Muscle of arm (tissue), 1 donor: ENCODE measurements at regions not wholly inside any gene's neighbourhood (a gene's known extent, or its start where the extent isn't known, plus 50 kb on each side); places are given as distances from the start of the nearest gene placed in this dataset.
A peak's percentile ranks its signal among the peaks of the same experiment; 100 is the strongest.

ENCODE experiments used
- DNase-seq: peaks from one replicate; pipeline ENCODE4 v3.0.0-alpha.2; 2013

DNA sequence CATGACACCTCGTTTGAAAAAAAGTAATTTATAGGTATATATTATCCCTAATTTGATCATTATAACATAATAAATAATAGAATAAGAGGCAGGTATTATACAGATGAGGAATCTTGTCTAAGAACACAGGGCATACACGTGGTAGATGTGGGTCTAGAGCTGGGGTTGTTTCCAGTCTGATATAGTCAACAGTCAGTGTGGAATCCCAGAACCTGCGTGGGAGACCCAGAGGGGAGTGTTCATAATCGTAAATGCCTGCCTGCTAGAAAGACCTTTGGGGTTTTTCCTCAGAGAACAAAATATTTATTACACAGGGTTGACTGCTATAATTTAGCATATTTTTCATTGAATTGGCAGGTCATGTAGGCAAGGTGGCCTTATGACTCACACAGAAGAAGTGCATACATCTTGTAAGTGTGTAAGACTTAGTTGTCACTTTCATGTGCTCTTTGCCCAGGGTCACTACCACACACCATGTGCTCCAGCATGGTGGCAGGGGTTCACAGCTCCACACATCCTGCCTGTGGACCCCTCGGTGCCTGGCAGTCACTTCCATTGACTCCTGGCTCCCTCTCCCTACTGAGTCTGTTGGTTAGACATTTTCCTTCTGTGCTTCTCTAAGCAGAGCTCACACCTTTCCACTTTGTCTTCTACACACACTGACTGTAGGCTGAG, 94.9 kb upstream of the IKZF1 start:
- DNase-seq, result no peak

DNA sequence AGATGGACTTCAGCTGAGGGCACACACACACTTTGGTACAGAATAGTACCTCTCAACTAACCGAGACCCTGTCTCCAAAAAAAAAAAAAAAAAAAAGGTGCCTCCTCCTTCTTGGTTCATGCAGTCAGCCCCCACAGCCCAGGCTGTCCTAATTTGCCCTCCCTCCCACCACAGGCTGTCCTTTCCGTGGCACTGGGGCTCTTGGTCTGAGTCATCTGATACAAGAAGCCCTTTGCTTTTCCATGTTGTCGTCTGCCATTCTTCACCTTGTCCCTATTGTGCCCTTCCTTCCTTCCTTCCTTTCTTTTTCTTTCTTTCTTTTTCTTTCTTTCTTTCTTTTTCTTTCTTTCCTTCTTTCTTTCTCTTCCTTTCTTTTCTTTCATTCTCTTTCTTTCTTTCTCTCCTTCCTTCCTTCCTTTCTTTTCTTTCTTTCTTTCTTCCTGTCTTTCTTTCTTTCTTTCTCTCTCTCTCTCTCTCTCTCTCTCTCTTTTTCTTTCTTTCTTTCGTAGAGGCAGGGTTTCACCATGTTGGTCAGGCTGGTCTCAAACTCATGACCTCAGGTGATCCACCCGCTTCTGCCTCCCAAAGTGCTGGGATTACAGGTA, 96.0 kb upstream of the IKZF1 start:
- DNase-seq, result no peak

DNA sequence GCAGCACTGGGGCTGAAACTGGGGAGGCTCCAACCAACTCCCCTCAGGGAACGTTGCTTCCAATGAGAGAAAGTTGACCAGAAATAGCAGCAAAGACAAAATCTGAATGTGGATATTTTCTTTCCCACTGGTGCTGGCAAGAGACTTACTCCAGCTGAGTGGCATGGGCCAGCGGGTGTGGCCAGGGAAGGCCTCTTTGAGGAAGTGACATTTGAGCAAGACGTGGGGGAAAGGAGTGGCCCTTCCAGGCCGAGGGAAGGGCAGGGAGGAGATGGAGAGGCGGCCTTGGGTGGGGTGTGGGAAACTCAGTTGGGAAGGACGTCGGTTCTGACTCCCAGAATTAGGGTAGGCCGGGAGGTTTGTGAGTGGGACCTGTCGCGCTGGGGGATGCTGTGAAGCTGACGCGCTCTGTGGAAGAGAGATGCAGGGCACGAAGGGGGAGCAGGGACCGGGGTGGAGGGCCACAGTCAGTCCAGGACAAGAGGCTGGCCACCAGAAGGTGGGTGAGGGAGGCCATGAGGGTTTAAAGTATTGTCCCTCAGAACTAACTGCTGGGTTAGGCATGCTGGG, 96.7 kb upstream of the IKZF1 start:
- no peak for DNase-seq

DNA sequence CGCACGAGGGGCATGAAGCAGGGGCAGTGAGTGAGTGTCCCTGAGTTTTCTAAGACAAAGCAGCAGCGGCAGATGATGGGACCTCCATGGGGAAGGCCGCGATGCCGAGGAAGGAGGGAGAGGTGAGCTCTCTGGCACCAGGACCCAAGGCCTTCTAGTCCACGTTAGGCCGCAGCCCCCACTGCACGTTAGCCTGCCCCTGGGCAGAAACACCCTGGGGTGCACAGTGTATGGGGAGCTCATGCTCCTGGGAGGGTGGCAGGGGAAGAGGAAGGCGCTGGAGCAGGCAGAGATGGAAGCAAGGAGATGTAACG, 97.3 kb upstream of the IKZF1 start:
- no peak for DNase-seq

DNA sequence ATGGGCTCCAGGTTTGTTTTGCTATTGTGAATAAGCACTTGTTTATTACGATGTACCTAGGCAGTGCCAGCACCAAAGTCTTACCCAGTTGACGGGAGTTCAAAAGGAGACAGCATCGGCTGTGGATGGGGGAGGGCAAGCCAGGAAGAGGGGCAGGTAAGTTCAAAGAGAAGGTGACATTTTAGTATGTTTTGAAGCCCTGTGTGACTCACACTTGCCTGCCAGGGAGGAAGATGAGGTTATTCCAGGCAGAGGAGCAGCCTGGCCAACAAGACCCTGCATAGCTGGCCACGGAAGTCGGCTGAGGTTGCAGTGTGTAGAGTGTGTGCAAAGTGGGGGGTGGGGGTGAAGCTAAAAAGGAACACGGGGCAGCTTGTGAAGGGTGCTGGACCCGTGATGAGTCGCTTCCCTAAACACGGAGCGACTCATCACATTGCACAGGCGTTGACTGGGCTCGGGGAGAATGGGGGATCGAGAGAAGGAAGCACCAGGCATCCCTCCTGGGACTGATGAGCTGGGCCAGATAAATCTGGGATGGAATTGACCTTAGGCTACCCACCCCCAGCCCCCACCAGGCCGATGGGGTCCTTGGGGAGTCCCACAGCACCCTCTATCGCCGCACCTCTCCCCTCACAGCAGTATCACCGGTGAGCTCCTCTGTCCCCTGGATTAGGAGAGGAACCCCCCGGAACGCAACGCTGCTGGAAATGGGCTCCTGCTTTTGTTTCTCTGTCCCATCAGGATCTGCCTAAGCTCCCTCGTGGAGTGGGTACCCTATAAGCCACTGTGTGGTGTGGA, 97.9 kb upstream of the IKZF1 start:
- DNase-seq, result no peak

DNA sequence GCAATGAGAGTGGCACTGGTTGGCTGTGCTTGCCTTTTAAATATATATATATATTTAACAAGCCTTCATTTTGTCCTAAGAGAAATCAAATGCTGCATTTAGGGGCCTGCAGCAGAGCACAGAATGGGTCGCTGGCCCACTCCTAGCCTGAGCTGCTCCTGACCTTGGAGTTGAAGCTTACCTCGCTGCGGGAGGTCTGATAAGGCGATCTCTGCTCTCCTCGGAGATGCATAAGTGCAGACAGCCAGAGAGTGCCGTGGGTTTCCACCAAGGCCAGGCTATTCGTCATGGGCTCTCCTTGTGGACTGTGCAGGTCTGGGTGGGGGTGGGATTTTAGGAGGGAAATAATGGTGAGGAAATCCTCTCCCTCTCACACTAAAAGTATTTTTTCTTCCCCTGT, 99.5 kb upstream of the IKZF1 start:
- DNase-seq, result no peak

DNA sequence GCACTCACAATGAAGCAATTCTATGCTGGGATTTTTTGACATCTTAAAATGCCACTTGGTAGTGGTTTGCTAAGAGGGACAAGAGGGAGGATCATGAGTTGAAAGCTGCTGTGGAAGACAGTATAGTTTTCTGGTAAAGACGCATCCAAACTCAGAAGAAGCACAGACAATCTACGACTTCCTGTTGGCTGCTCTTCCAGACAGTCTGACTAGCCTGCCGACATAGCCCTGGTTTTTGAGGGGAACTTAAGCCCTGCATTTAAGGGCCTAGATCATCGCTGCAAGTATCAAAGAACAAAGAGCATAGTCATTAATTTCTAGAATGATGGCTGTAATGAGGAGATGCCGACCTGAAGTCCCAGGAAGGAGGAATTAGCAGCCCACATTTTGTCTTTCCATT, 99.9 kb upstream of the IKZF1 start:
- no peak for DNase-seq

DNA sequence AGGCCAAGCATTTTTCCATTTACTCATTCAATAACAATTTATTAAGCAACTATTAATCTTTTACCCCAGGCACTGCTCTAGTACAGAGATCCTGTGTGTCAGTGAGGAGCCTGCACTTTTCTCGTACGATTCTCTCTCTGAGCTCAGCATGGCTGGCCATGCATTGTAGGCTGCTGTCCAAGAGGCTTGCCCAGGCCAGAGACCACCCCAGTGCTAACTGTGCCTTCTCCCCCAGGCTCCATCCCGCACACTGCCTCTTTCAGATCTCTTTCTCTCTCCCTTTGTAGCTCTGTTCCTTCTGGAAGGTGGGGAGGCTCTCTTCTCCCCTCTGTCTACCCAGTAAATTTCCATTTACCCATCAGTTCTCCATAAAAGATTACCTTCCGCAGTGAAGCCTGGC, 101.0 kb upstream of the IKZF1 start:
- DNase-seq, result no peak

DNA sequence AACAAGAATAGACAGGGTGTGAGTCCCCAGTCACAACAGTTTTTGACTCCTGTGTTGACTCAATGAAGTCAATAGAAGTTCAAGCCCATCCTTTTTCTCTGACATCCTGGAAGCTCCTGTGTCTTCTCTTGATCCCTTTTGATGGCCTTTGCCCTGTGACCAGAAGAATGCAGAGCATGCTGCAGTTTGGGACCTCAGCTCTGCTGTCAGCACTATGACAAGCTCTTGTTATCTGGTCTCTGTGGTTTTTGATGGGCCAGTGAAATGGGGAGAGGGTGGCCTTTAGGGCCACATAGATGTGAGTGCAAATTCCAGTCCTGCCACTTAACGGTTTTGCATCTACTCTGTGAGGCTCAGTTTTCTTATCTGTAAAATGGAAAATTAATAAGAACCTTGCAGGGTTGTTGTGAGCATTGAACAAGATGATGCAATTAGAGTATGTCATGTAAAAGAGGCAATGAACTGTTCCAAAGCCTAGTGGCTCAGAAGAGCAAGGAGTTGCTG, 102.4 kb upstream of the IKZF1 start:
- no peak for DNase-seq

DNA sequence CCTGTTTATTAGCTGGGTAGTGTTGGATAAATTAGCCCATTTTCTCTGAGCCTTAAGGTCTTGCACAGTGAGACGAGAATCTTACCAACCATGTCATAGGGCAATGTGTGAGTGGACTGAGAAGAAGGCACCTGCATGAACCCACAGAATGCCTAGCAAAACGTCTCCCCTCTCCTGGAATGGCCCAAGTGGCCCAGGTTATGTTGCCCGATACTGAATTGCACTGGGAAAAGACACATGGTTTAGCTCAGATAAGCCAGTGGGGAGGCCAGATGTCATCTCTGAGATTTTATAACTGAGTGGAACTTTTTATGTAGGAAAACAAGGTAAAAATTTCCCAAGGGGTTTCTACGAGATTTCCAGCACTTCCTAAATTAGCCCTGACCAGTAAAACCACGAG, 104.7 kb upstream of the IKZF1 start:
- DNase-seq, result no peak

DNA sequence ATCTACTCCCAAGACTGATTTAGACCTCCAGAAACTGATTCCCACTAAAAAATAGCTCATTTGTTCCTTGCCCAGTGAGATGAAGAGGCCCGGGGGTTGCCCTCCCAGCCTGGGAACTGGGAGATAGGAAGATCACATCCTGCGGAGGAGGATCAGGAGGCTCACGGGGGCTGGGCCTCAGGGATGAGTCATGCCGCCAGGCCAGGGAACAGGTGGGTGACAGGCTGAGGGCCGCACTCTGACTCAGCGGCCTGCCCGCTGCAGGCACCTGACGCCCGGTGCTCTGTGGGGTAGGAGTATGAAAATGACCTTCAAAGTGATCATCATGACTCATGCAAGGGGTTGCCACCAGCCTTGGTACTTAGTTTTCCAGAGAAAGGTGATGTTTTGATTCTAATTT, 104.5 kb upstream of the ZPBP start:
- no peak for DNase-seq

DNA sequence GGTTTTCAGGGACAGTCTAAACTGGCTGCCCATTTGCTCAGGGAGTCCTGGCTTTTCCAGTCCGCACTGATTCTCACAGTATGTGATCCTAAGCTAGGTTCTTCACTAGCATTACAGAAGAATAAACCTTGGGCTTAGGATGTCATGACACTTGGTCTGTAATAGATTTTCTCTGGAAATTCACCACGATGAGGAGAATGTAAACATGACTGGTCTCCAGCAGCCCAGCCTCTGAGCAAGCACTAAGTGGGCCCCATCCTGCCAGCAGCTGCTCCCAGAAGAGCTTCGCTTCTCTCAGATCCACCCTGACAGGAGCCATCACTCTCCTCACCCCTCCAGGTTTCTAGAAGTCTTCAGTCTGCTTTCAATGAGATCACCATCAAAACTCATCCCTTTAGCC, 103.7 kb upstream of the ZPBP start:
- no peak for DNase-seq

DNA sequence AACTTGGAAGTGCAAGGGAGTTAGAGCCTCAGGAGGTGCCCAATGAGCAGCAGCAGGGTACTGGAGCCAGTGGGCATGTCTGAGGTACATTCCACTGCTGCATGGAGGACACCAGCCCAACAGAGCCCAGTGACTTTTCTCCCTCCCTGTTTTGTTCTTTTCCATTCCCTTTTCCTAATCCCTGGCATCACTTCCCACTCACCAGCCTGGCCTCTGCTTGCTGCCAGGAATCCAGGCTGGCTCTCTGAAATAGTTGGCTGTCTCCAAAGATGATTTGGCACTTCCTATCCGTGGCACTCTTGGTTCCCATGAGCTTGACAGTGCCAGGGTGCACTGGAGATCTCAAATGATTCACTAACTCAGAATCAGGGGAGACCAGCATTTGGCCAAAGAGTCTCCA, 97.7 kb upstream of the ZPBP start:
- DNase-seq, result no peak

DNA sequence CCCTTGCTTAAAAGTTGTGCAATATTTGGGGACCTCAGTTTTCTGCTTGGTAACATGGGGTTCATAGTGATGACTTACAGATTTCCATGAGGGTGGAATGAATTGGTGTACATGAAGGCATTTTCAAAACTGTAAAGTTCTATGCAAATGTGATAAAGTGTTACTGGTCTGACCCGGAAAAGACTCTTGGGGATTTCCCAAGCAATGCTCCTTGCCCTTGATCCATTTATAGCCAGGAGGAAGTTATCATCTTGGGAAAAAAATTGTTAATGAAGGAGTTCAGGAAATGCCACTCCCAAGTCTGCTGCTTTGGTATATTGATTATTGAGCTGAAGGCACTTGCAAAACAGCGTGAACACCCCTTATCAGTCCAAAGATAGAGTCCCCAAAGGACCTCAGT, 96.3 kb upstream of the ZPBP start:
- DNase-seq, result no peak

DNA sequence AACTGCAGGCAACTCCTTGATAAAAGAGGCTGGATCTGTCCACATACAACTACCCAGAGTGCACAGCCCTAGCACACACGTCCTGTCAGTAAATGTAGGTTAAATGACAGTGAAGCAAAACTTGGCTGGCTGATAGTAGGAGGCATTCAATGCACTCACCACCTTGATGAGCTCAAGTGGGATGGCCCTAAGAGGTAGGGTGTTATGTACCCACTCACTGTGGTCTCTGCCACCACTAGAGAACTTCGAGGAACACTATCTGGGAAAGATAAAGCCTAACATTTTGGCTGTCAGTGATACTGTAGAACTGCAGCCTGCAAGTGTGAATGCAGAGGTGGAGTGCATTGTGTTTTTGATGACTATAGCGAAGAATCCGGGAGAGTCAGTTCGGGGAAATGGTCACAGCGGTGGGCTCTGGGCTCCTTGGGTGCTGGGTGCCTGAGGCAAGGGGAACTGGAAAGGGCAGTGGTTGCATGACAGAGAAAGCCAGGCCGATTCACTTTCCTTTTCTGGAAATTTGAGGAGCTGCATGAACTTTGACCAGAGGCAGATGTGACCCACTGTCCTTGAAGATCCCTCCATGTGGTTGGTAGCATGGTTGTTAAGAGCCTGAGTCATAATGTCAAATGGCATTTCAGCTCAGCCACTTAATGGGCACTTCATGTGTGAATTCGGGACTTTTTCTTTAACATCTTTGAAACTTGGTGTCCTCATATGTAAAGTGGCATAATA, 93.1 kb upstream of the ZPBP start:
- no peak for DNase-seq

DNA sequence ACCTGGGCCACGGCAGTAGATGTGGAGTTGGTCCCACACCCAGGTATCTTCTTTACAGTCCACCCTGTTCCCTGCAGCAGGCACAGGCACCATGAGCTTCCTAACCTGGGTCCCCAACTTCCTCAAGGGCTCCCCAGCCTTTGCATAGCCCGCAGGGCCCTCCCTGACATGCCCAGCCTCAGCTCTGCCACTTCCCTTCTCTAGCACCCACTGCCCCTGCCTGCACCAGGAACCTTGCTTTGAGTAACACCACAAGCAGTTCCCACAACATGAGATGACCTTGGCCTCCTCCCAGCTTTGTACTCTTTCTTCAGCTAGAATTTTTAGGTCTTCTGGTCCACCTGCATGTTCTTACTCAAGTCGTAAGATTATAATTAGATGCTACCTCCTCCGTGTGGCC, 92.2 kb upstream of the ZPBP start:
- no peak for DNase-seq

DNA sequence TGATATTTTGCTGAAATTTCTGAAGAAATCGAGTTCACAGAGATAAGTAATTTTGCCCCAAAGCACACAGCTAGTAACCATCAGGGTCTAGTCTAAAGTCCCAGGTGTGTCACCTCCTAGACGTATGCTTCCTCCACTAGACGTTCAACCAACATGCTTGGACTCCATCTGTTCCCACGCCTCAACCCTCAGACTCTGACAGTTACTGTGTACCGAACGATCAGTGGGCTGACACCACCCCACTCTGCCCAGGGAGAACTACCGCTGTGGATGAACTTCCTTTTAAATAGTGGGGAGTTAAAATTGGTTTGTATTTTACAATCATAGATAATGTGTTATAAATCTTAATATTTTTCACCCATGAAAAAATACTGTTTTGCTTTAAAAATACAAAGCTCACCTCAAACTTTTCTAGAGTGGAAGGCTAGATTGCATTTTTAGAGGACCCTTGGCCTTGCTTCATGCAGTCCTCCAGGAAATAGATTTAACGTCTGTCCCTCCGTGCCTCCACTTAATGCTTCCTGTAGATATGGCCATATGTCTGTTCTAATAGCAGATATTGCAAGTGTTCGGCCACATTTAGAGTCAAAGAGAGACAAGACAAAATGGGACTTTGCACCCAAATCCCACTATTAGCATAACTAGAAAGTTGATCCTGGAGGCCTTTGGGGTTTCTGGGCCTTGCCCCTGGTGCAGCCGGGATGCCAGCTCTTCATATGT, 91.4 kb upstream of the ZPBP start:
- DNase-seq, result no peak

DNA sequence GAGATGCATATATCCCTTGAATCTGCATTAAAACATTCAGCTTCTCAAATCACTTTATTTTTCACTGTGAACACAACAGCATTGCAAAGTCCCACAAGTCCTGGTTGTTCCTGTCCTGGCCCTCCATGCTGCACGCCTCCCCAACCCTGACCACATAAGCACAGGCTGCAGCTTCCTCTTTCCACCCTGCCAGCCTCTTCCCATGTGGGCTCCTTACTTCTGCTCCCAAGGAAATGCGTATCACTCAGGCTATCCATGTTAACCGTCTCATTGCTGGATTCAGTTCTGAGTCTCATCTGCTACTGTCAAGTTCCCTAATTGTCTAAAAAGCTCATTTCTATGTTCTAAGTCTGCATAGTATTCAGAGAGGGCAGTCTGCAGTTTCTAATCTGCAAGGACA, 89.7 kb upstream of the ZPBP start:
- peak; percentile 7 for DNase-seq

DNA sequence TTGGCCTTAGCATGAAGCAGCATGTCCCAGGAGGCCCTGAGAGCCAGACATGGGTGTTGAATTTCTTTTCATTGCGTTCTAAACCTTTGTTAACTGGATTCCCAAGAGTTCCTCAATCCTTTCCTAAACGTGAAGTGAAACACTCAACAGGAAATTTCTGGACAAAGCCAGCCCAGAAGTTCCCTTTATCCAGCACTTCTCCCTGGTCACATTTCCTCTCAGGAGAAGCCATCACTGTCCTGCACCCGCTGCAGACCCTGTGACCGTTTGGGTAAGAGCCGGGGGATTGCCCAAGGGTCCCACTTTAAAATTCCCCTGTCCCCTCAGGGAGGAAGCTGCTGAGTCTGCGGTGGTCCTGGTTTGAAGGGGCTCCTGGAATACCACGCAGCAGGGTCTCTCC, 88.0 kb upstream of the ZPBP start:
- no peak for DNase-seq

DNA sequence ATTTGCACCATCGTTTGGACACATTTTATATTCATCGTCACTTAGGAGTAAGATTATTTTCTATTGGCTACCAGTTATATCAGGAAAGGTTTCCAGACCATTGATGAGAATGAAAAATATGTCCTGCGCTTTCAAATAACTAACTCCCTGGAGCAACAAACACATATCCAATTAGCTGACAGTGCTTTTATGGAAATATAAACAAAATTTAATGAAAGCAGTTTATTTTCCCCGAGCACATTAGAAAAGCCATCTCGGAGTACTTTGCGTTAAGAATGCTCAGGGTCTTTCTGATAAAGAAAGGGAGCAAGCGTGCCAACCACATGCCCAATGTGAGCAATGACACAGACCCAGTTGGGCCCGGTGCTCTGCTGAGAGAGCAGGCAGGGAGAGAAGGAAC, 85.1 kb upstream of the ZPBP start:
- no peak for DNase-seq

DNA sequence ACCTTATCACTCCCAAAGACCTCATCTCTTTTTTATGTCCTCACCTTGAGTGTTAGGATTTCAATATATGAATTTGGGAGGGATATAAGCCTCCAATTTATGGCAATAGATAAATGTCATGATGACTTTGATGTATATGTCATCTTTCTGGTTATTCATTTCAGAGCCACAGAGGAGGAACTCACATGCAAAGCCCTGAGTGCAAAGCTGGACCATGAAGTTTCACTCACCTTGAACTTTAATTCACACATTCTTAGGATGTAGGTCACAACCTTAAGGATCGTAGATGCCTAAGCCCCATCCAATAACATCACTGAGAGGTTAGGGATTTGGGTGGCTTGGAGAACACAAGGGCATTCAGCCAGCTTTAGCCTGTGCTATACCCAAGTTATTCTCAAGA, 81.9 kb upstream of the ZPBP start:
- no peak for DNase-seq
